ENCODE measurements at regions not wholly inside any gene's neighbourhood (a gene's known extent, or its start where the extent isn't known, plus 50 kb on each side); places are given as distances from the start of the nearest gene placed in this dataset.

GRCh38 chr5:25567881-25568280, 923.1 kb upstream of the CDH10 start:
- H3K27me3 ChIP-seq (ENCODE audit: control insufficient read depth, insufficient read depth, low read length) = no peaks in the 10 kb centered on the region
- no peak for TF ChIP-seq CTCF (IDR thresholded peaks at IDR 0.05; ENCODE audit: low read depth, low read length)
- ChIA-PET CTCF (no interaction called here), POLR2A (no interaction called here)
- peaks cover 26% of the 10 kb centered on the region for H3K9me3 ChIP-seq (ENCODE audit: control insufficient read depth, insufficient read depth, low read length)
- H3K4me3 ChIP-seq (ENCODE audit: low read depth, low read length) = no peak overlapping the region
- no peak for DNase-seq (ENCODE audit: low read depth, low spot score)
- H3K27ac ChIP-seq (ENCODE audit: low read depth, low read length) = no peak overlapping the region

GRCh38 chr5:25562656-25563055, 917.9 kb upstream of the CDH10 start:
- no peaks in the 10 kb centered on the region for H3K27me3 ChIP-seq (ENCODE audit: control insufficient read depth, insufficient read depth, low read length)
- H3K9me3 ChIP-seq (ENCODE audit: control insufficient read depth, insufficient read depth, low read length) = peaks cover 17% of the 10 kb centered on the region
- ChIA-PET CTCF (no interaction called here), POLR2A (no interaction called here)
- H3K27ac ChIP-seq (ENCODE audit: low read depth, low read length) = no peak overlapping the region
- TF ChIP-seq CTCF (IDR thresholded peaks at IDR 0.05; ENCODE audit: low read depth, low read length) = no peak
- H3K4me3 ChIP-seq (ENCODE audit: low read depth, low read length) = no peak overlapping the region
- no peak for DNase-seq (ENCODE audit: low read depth, low spot score)

- POLR2A ChIA-PET = no interaction called here
- Histone ChIP-seq H3K27ac (ENCODE audit: low read depth, low read length) (no peak overlapping the region), H3K27me3 (ENCODE audit: control insufficient read depth, insufficient read depth, low read length) (no peaks in the 10 kb centered on the region), H3K9me3 (ENCODE audit: control insufficient read depth, insufficient read depth, low read length) (peaks cover 4% of the 10 kb centered on the region; the same call in 1 of the 2 replicates), H3K4me3 (ENCODE audit: low read depth, low read length) (no peak overlapping the region)
- no peak for TF ChIP-seq CTCF (IDR thresholded peaks at IDR 0.05; ENCODE audit: low read depth, low read length)
- no peak for DNase-seq (ENCODE audit: low read depth, low spot score)
- CTCF ChIA-PET = no interaction called here
Observed at GRCh38 chr5:25554077-25554476, 909.3 kb upstream of the CDH10 start.

GRCh38 chr5:25552871-25553481, 908.2 kb upstream of the CDH10 start:
- ChIA-PET POLR2A (no interaction called here), CTCF (no interaction called here)
- Histone ChIP-seq H3K4me3 (ENCODE audit: low read depth, low read length) (no peak overlapping the region), H3K27me3 (ENCODE audit: control insufficient read depth, insufficient read depth, low read length) (no peaks in the 10 kb centered on the region), H3K9me3 (ENCODE audit: control insufficient read depth, insufficient read depth, low read length) (0 out of 2 replicates have a peak, but pooled peaks cover 3% of the 10 kb centered on the region), H3K27ac (ENCODE audit: low read depth, low read length) (no peak overlapping the region)
- no peak for DNase-seq (ENCODE audit: low read depth, low spot score)
- no peak for TF ChIP-seq CTCF (IDR thresholded peaks at IDR 0.05; ENCODE audit: low read depth, low read length)

GRCh38 chr5:25550793-25551192, 906.0 kb upstream of the CDH10 start:
- TF ChIP-seq CTCF (IDR thresholded peaks at IDR 0.05; ENCODE audit: low read depth, low read length) = no peak
- Histone ChIP-seq H3K27me3 (ENCODE audit: control insufficient read depth, insufficient read depth, low read length) (no peaks in the 10 kb centered on the region), H3K9me3 (ENCODE audit: control insufficient read depth, insufficient read depth, low read length) (no peaks in the 10 kb centered on the region), H3K4me3 (ENCODE audit: low read depth, low read length) (no peak overlapping the region), H3K27ac (ENCODE audit: low read depth, low read length) (no peak overlapping the region)
- POLR2A ChIA-PET = no interaction called here
- CTCF ChIA-PET = no interaction called here
- no peak for DNase-seq (ENCODE audit: low read depth, low spot score)

Measured in AG04450 (cell line).